GM12891 (cell line): ENCODE measurements at regions not wholly inside any gene's neighbourhood (a gene's known extent, or its start where the extent isn't known, plus 50 kb on each side); places are given as distances from the start of the nearest gene placed in this dataset.
"Not testable (repeated sequence)": the region's sequence is repeated elsewhere in the genome, so short reads cannot be mapped to it uniquely, and the experiment has no call there.

Experiments used
- PAX5 ChIP-seq: IDR thresholded peaks from 2 replicates; pipeline ENCODE4 v1.6.1; 2011; ENCODE audit warnings: low read length, moderate library complexity, mild to moderate bottlenecking; ENCODE audit not compliant: insufficient read depth, severe bottlenecking
- POLR2A ChIP-seq: IDR thresholded peaks from 2 replicates; pipeline ENCODE4 v1.6.1; 2011; ENCODE audit warnings: low read depth, low read length, control low read depth
- SPI1 ChIP-seq: IDR thresholded peaks from 2 replicates; pipeline ENCODE4 v1.6.1; 2011; ENCODE audit warnings: low read depth, low read length, control low read depth

DNA sequence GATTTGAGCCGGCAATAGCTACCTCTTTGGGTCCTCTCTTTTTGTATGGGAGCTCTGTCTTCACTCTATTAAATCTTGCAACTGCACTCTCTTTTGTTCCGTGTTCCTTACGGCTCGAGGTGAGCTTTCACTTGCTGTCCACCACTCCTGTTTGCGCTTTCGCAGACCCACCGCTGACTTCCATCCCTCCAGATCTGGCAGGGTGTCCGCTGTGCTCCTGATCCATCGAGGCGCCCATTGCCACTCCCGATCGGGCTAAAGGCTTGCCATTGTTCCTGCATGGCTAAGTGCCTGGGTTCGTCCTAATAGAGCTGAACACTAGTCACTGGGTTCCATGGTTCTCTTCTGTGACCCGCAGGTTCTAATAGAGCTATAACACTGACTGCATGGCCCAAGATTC lies 304.9 kb upstream of the MDFIC2 start:
- not testable (repeated sequence) for TF ChIP-seq POLR2A, PAX5, SPI1
